ENCODE measurements at regions not wholly inside any gene's neighbourhood (a gene's known extent, or its start where the extent isn't known, plus 50 kb on each side); places are given as distances from the start of the nearest gene placed in this dataset.

- H3K36me3 Mint-ChIP-seq (ENCODE audit: low read depth, unreplicated experiment): no peaks in the 10 kb centered on the region
- H3K27ac Mint-ChIP-seq (ENCODE audit: unreplicated experiment): no peak overlapping the region
- no peak overlapping the region for H3K4me3 Mint-ChIP-seq (ENCODE audit: unreplicated experiment)
- no peak for TF ChIP-seq CTCF (IDR thresholded peaks at IDR 0.05; ENCODE audit: unreplicated experiment)
- H3K27me3 Mint-ChIP-seq (ENCODE audit: unreplicated experiment): peaks cover 2% of the 10 kb centered on the region
- no peaks in the 10 kb centered on the region for H3K4me1 Mint-ChIP-seq (ENCODE audit: unreplicated experiment)
- DNase-seq (ENCODE audit: low spot score): no peak
- no peaks in the 10 kb centered on the region for H3K9me3 Mint-ChIP-seq (ENCODE audit: unreplicated experiment)
These were observed 604.6 kb upstream of the MGAT4C start for GRCh38 chr12:86860776-86861175.

- H3K27ac Mint-ChIP-seq (ENCODE audit: unreplicated experiment): no peak overlapping the region
- H3K4me3 Mint-ChIP-seq (ENCODE audit: unreplicated experiment): no peak overlapping the region
- H3K36me3 Mint-ChIP-seq (ENCODE audit: low read depth, unreplicated experiment): no peaks in the 10 kb centered on the region
- no peak for TF ChIP-seq CTCF (IDR thresholded peaks at IDR 0.05; ENCODE audit: unreplicated experiment)
- H3K4me1 Mint-ChIP-seq (ENCODE audit: unreplicated experiment): no peaks in the 10 kb centered on the region
- no peak for DNase-seq (ENCODE audit: low spot score)
- H3K27me3 Mint-ChIP-seq (ENCODE audit: unreplicated experiment): no peaks in the 10 kb centered on the region
- H3K9me3 Mint-ChIP-seq (ENCODE audit: unreplicated experiment): no peaks in the 10 kb centered on the region
These were observed 596.3 kb upstream of the MGAT4C start for GRCh38 chr12:86852451-86852850.

- Mint-ChIP-seq H3K4me1 (ENCODE audit: unreplicated experiment) (no peaks in the 10 kb centered on the region), H3K36me3 (ENCODE audit: low read depth, unreplicated experiment) (no peaks in the 10 kb centered on the region), H3K27ac (ENCODE audit: unreplicated experiment) (no peak overlapping the region), H3K4me3 (ENCODE audit: unreplicated experiment) (no peak overlapping the region), H3K9me3 (ENCODE audit: unreplicated experiment) (no peaks in the 10 kb centered on the region), H3K27me3 (ENCODE audit: unreplicated experiment) (no peaks in the 10 kb centered on the region)
- TF ChIP-seq CTCF (IDR thresholded peaks at IDR 0.05; ENCODE audit: unreplicated experiment): no peak
- no peak for DNase-seq (ENCODE audit: low spot score)
These were observed 582.5 kb upstream of the MGAT4C start for GRCh38 chr12:86838711-86839110.

GRCh38 chr12:86838260-86838659 lies 582.1 kb upstream of the MGAT4C start:
- no peak for TF ChIP-seq CTCF (IDR thresholded peaks at IDR 0.05; ENCODE audit: unreplicated experiment)
- Mint-ChIP-seq H3K36me3 (ENCODE audit: low read depth, unreplicated experiment) (no peaks in the 10 kb centered on the region), H3K4me1 (ENCODE audit: unreplicated experiment) (no peaks in the 10 kb centered on the region), H3K27ac (ENCODE audit: unreplicated experiment) (no peak overlapping the region), H3K27me3 (ENCODE audit: unreplicated experiment) (no peaks in the 10 kb centered on the region), H3K9me3 (ENCODE audit: unreplicated experiment) (no peaks in the 10 kb centered on the region), H3K4me3 (ENCODE audit: unreplicated experiment) (no peak overlapping the region)
- DNase-seq (ENCODE audit: low spot score): no peak

- no peaks in the 10 kb centered on the region for H3K9me3 Mint-ChIP-seq (ENCODE audit: unreplicated experiment)
- no peak for DNase-seq (ENCODE audit: low spot score)
- no peak for TF ChIP-seq CTCF (IDR thresholded peaks at IDR 0.05; ENCODE audit: unreplicated experiment)
- H3K27me3 Mint-ChIP-seq (ENCODE audit: unreplicated experiment): no peaks in the 10 kb centered on the region
- H3K4me3 Mint-ChIP-seq (ENCODE audit: unreplicated experiment): no peak overlapping the region
- no peaks in the 10 kb centered on the region for H3K36me3 Mint-ChIP-seq (ENCODE audit: low read depth, unreplicated experiment)
- no peaks in the 10 kb centered on the region for H3K4me1 Mint-ChIP-seq (ENCODE audit: unreplicated experiment)
- no peak overlapping the region for H3K27ac Mint-ChIP-seq (ENCODE audit: unreplicated experiment)
These were observed 581.1 kb upstream of the MGAT4C start for GRCh38 chr12:86837246-86837645.
